ENCODE measurements at regions not wholly inside any gene's neighbourhood (a gene's known extent, or its start where the extent isn't known, plus 50 kb on each side); places are given as distances from the start of the nearest gene placed in this dataset.

DNA sequence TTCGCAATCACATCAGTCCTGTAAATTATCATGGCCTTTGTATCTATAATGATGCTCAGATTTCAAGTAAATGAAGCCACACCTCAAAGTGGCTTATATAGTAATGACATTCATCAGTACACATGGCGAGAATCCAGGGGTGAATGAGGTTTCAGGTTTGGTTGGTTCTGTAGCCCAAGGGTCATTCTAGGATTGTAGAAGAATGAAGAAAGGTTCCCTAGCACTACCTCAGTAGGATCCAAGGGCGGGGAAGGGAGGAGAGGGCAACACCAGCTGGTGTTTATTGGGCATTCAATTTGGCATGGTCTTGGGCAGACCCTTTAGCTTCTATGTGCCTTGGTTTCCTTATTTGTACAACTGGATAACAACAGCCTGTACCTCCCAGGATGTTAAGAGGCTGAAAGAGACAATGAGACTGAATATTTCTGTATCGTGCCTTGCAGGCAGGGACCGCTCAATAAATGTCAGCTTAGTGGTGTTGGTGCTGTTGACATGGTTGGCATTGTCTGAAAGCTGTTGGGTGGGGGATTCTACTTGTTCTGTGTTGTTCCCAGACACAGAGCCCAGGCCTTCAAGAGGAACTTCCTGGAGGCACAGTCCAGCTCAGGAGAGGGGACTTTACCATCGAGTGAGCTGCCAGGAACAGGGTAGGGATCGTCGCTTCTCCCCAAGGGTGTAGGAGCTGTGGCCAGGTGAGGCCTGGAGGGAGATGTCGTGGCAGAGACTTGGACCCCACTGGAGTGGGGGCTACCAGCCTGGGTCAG is 388.2 kb downstream of the PTPRU start:
- Histone ChIP-seq H3K27ac (no peak overlapping the region), H3K36me3 (no peaks in the 10 kb centered on the region), H3K9me3 (no peaks in the 10 kb centered on the region), H3K4me3 (no peak overlapping the region), H3K4me1 (ENCODE audit: insufficient read depth) (no peaks in the 10 kb centered on the region), H3K27me3 (no peaks in the 10 kb centered on the region)
- no peak for TF ChIP-seq POLR2A (IDR thresholded peaks at IDR 0.05)
- TF ChIP-seq, protein P1, sequence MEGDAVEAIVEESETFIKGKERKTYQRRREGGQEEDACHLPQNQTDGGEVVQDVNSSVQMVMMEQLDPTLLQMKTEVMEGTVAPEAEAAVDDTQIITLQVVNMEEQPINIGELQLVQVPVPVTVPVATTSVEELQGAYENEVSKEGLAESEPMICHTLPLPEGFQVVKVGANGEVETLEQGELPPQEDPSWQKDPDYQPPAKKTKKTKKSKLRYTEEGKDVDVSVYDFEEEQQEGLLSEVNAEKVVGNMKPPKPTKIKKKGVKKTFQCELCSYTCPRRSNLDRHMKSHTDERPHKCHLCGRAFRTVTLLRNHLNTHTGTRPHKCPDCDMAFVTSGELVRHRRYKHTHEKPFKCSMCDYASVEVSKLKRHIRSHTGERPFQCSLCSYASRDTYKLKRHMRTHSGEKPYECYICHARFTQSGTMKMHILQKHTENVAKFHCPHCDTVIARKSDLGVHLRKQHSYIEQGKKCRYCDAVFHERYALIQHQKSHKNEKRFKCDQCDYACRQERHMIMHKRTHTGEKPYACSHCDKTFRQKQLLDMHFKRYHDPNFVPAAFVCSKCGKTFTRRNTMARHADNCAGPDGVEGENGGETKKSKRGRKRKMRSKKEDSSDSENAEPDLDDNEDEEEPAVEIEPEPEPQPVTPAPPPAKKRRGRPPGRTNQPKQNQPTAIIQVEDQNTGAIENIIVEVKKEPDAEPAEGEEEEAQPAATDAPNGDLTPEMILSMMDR (IDR thresholded peaks at IDR 0.05): no peak
- TF ChIP-seq EP300 (IDR thresholded peaks at IDR 0.05): no peak
- DNase-seq: no peak
- intact Hi-C loops (cut with DNase I): no loop called here
- WGBS, 3 donors: 75 to 81% (median 81%) methylated on average over 9 of the region's 9 CpGs

GRCh38 chr1:29623501-29623900 is 387.2 kb downstream of the PTPRU start:
- no peak for DNase-seq
- Histone ChIP-seq H3K27me3 (no peaks in the 10 kb centered on the region), H3K27ac (no peak overlapping the region), H3K4me3 (no peak overlapping the region), H3K4me1 (ENCODE audit: insufficient read depth) (no peaks in the 10 kb centered on the region), H3K36me3 (no peaks in the 10 kb centered on the region), H3K9me3 (no peaks in the 10 kb centered on the region)
- WGBS, 3 donors: 92 to 93% (median 92%) methylated on average over 7 of the region's 7 CpGs
- intact Hi-C loops (cut with DNase I): no loop called here
- TF ChIP-seq, protein P1 (IDR thresholded peaks at IDR 0.05): no peak
- TF ChIP-seq EP300 (IDR thresholded peaks at IDR 0.05): no peak
- TF ChIP-seq POLR2A (IDR thresholded peaks at IDR 0.05): no peak

DNA sequence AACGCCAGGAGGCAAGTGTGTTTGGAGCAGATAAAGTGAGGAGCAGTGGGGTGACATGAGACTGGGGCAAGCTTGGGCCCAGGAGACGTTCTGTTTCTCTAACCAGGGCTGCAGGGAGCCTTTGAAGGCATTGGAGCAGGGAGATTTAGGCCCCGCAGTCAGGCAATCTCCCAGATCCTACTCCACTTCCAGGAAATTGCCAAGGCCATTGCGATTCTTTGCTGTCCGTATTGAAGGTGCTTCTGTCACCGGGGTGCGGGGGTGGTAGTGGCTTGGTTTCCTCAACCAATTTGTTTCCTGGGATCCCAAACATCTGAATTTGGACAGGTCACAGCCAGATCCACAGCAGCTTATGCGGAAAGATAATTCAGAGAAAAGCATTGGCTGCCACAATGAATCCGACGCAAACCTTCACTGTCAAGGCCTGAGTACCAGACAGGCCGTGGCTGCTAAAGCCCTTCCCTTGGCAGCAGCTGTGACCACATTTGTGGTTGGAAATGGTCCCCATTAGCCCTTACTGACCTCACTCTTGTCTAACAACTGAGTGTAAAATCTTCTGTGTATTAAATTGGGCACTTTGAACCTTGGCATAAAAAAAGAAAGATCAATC is 385.6 kb downstream of the PTPRU start:
- intact Hi-C loops (cut with DNase I): no loop called here
- H3K27me3 ChIP-seq: no peaks in the 10 kb centered on the region
- H3K4me3 ChIP-seq: no peak overlapping the region
- H3K36me3 ChIP-seq: no peaks in the 10 kb centered on the region
- no peaks in the 10 kb centered on the region for H3K9me3 ChIP-seq
- no peak overlapping the region for H3K27ac ChIP-seq
- no peak for DNase-seq
- TF ChIP-seq EP300 (IDR thresholded peaks at IDR 0.05) (no peak), POLR2A (IDR thresholded peaks at IDR 0.05) (no peak)
- TF ChIP-seq, protein P1 (IDR thresholded peaks at IDR 0.05): no peak
- no peaks in the 10 kb centered on the region for H3K4me1 ChIP-seq (ENCODE audit: insufficient read depth)
- 54 to 74% (median 63%) methylated on average over 11 of the region's 11 CpGs for WGBS, 3 donors

DNA sequence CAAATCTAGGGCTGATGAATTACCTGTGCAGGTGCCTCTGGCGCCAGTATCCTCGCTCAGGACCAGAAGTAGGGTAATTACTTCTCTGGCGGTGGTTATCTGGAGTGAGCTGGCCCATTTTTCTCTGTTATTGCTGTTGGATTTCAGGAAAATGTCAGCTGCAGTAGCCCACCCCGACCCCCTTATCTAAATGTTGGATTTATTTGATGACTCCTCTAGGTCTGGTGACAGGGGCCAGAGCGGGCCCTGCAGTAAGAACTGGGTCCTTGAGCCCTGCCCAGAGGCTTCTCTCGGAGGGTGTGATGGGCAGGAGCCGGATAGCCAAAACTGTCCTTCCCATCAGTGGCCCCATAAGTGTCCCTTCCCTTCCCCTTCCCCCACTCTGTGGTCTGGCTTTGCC is 384.3 kb downstream of the PTPRU start:
- 72 to 84% (median 75%) methylated on average over 7 of the region's 7 CpGs for WGBS, 3 donors
- Histone ChIP-seq H3K27me3 (no peaks in the 10 kb centered on the region), H3K4me1 (ENCODE audit: insufficient read depth) (no peaks in the 10 kb centered on the region), H3K4me3 (no peak overlapping the region), H3K36me3 (no peaks in the 10 kb centered on the region), H3K9me3 (no peaks in the 10 kb centered on the region), H3K27ac (no peak overlapping the region)
- TF ChIP-seq, protein P1 (IDR thresholded peaks at IDR 0.05): no peak
- TF ChIP-seq POLR2A (IDR thresholded peaks at IDR 0.05) (no peak), EP300 (IDR thresholded peaks at IDR 0.05) (no peak)
- intact Hi-C loops (cut with DNase I): no loop called here
- no peak for DNase-seq

Data from ovary (tissue), 7 donors.